ENCODE measurements at regions not wholly inside any gene's neighbourhood (a gene's known extent, or its start where the extent isn't known, plus 50 kb on each side); places are given as distances from the start of the nearest gene placed in this dataset.
"Not testable (repeated sequence)": the region's sequence is repeated elsewhere in the genome, so short reads cannot be mapped to it uniquely, and the experiment has no call there.

GRCh38 chr2:42998721-42999120, 206.3 kb upstream of the HAAO start:
- Mint-ChIP-seq H3K4me3 (no peak overlapping the region), H3K27me3 (ENCODE audit: low read depth) (peaks cover 2% of the 10 kb centered on the region), H3K9me3 (peaks cover 3% of the 10 kb centered on the region), H3K4me1 (ENCODE audit: low read depth) (no peaks in the 10 kb centered on the region), H3K36me3 (ENCODE audit: insufficient read depth) (no peaks in the 10 kb centered on the region)
- ATAC-seq: no peak
- DNase-seq: no peak

GRCh38 chr2:42996528-42996927, 204.1 kb upstream of the HAAO start:
- DNase-seq (no peak), ATAC-seq (no peak)
- no peaks in the 10 kb centered on the region for H3K36me3 Mint-ChIP-seq (ENCODE audit: insufficient read depth)
- H3K27me3 Mint-ChIP-seq (ENCODE audit: low read depth): peaks cover 2% of the 10 kb centered on the region
- H3K9me3 Mint-ChIP-seq: peaks cover 3% of the 10 kb centered on the region
- H3K4me1 Mint-ChIP-seq (ENCODE audit: low read depth): no peaks in the 10 kb centered on the region
- no peak overlapping the region for H3K4me3 Mint-ChIP-seq

- Mint-ChIP-seq H3K4me1 (ENCODE audit: low read depth) (no peaks in the 10 kb centered on the region), H3K36me3 (ENCODE audit: insufficient read depth) (no peaks in the 10 kb centered on the region), H3K4me3 (no peak overlapping the region), H3K27me3 (ENCODE audit: low read depth) (peaks cover 2% of the 10 kb centered on the region), H3K9me3 (peaks cover 3% of the 10 kb centered on the region)
- no peak for DNase-seq
- no peak for ATAC-seq
These were observed 203.5 kb upstream of the HAAO start for GRCh38 chr2:42995752-42996422.

- H3K4me1 Mint-ChIP-seq (ENCODE audit: low read depth); H3K27me3 Mint-ChIP-seq (ENCODE audit: low read depth); H3K4me3 Mint-ChIP-seq; H3K36me3 Mint-ChIP-seq (ENCODE audit: insufficient read depth); DNase-seq; ATAC-seq; H3K9me3 Mint-ChIP-seq: not testable (repeated sequence)
These were observed 197.1 kb upstream of the HAAO start for GRCh38 chr2:42989283-42990081.

- not testable (repeated sequence) for H3K36me3 Mint-ChIP-seq (ENCODE audit: insufficient read depth); H3K9me3 Mint-ChIP-seq; ATAC-seq; H3K27me3 Mint-ChIP-seq (ENCODE audit: low read depth); DNase-seq; H3K4me1 Mint-ChIP-seq (ENCODE audit: low read depth); H3K4me3 Mint-ChIP-seq
These were observed 195.7 kb upstream of the HAAO start for GRCh38 chr2:42988055-42988454.

GRCh38 chr2:42987112-42987922, 194.9 kb upstream of the HAAO start:
- no peak for DNase-seq
- ATAC-seq: no peak
- Mint-ChIP-seq H3K27me3 (ENCODE audit: low read depth) (peaks cover 3% of the 10 kb centered on the region), H3K4me1 (ENCODE audit: low read depth) (no peaks in the 10 kb centered on the region), H3K4me3 (no peak overlapping the region), H3K9me3 (no peaks in the 10 kb centered on the region), H3K36me3 (ENCODE audit: insufficient read depth) (no peaks in the 10 kb centered on the region)

GRCh38 chr2:42984617-42985016, 192.2 kb upstream of the HAAO start:
- no peak overlapping the region for H3K4me3 Mint-ChIP-seq
- no peak for DNase-seq
- H3K4me1 Mint-ChIP-seq (ENCODE audit: low read depth): no peaks in the 10 kb centered on the region
- H3K9me3 Mint-ChIP-seq: no peaks in the 10 kb centered on the region
- no peak for ATAC-seq
- no peaks in the 10 kb centered on the region for H3K36me3 Mint-ChIP-seq (ENCODE audit: insufficient read depth)
- H3K27me3 Mint-ChIP-seq (ENCODE audit: low read depth): no peaks in the 10 kb centered on the region

GRCh38 chr2:42984081-42984480, 191.7 kb upstream of the HAAO start:
- Mint-ChIP-seq H3K4me3 (no peak overlapping the region), H3K36me3 (ENCODE audit: insufficient read depth) (no peaks in the 10 kb centered on the region), H3K4me1 (ENCODE audit: low read depth) (no peaks in the 10 kb centered on the region), H3K9me3 (no peaks in the 10 kb centered on the region), H3K27me3 (ENCODE audit: low read depth) (no peaks in the 10 kb centered on the region)
- ATAC-seq (no peak), DNase-seq (no peak)

GRCh38 chr2:42980764-42981416, 188.5 kb upstream of the HAAO start:
- no peak for ATAC-seq
- Mint-ChIP-seq H3K4me3 (no peak overlapping the region), H3K9me3 (no peaks in the 10 kb centered on the region), H3K27me3 (ENCODE audit: low read depth) (no peaks in the 10 kb centered on the region), H3K36me3 (ENCODE audit: insufficient read depth) (no peaks in the 10 kb centered on the region), H3K4me1 (ENCODE audit: low read depth) (peaks cover 2% of the 10 kb centered on the region)
- DNase-seq: no peak

- Mint-ChIP-seq H3K27me3 (ENCODE audit: low read depth) (no peaks in the 10 kb centered on the region), H3K36me3 (ENCODE audit: insufficient read depth) (no peaks in the 10 kb centered on the region), H3K9me3 (no peaks in the 10 kb centered on the region), H3K4me3 (no peak overlapping the region), H3K4me1 (ENCODE audit: low read depth) (peaks cover 2% of the 10 kb centered on the region)
- DNase-seq (no peak), ATAC-seq (no peak)
These were observed 187.7 kb upstream of the HAAO start for GRCh38 chr2:42979870-42980763.

GRCh38 chr2:42979416-42979869, 187.1 kb upstream of the HAAO start:
- no peak for DNase-seq
- no peaks in the 10 kb centered on the region for H3K9me3 Mint-ChIP-seq
- H3K27me3 Mint-ChIP-seq (ENCODE audit: low read depth): no peaks in the 10 kb centered on the region
- H3K4me1 Mint-ChIP-seq (ENCODE audit: low read depth): peaks cover 2% of the 10 kb centered on the region
- H3K4me3 Mint-ChIP-seq: no peak overlapping the region
- ATAC-seq: no peak
- H3K36me3 Mint-ChIP-seq (ENCODE audit: insufficient read depth): no peaks in the 10 kb centered on the region

- no peaks in the 10 kb centered on the region for H3K9me3 Mint-ChIP-seq
- DNase-seq (no peak), ATAC-seq (no peak)
- H3K36me3 Mint-ChIP-seq (ENCODE audit: insufficient read depth): no peaks in the 10 kb centered on the region
- no peaks in the 10 kb centered on the region for H3K27me3 Mint-ChIP-seq (ENCODE audit: low read depth)
- H3K4me3 Mint-ChIP-seq: no peak overlapping the region
- H3K4me1 Mint-ChIP-seq (ENCODE audit: low read depth): peaks cover 2% of the 10 kb centered on the region
These were observed 186.6 kb upstream of the HAAO start for GRCh38 chr2:42978887-42979415.

GRCh38 chr2:42978175-42978886, 185.9 kb upstream of the HAAO start:
- no peaks in the 10 kb centered on the region for H3K27me3 Mint-ChIP-seq (ENCODE audit: low read depth)
- peaks cover 2% of the 10 kb centered on the region for H3K4me1 Mint-ChIP-seq (ENCODE audit: low read depth)

More at GRCh38 chr2:42978175-42978886, 185.9 kb upstream of the HAAO start:
- Mint-ChIP-seq H3K9me3 (no peaks in the 10 kb centered on the region), H3K4me3 (no peak overlapping the region), H3K36me3 (ENCODE audit: insufficient read depth) (no peaks in the 10 kb centered on the region)
- ATAC-seq: no peak
- DNase-seq: no peak
